H1 (cell line): ENCODE measurements at regions not wholly inside any gene's neighbourhood (a gene's known extent, or its start where the extent isn't known, plus 50 kb on each side); places are given as distances from the start of the nearest gene placed in this dataset.

Experiments
- CHD7 ChIP-seq: fragments of 300-600 bp; sonication (generic); IDR thresholded peaks from 2 replicates; pipeline ENCODE4 v1.7.1; 2012; ENCODE audit warnings: low read length, moderate library complexity, mild to moderate bottlenecking, inconsistent platforms; ENCODE audit not compliant: insufficient replicate concordance

- no peak for TF ChIP-seq CHD7
These were observed 225.7 kb upstream of the AJAP1 start (continued) for GRCh38 chr1:4428711-4429110.
